ENCODE measurements at regions not wholly inside any gene's neighbourhood (a gene's known extent, or its start where the extent isn't known, plus 50 kb on each side); places are given as distances from the start of the nearest gene placed in this dataset.

- TF ChIP-seq POLR2A (IDR thresholded peaks at IDR 0.05) (no peak), CTCF (IDR thresholded peaks at IDR 0.05) (no peak), EP300 (IDR thresholded peaks at IDR 0.05) (no peak), POLR2AphosphoS5 (IDR thresholded peaks at IDR 0.05) (no peak)
These were observed 276.9 kb downstream of the TLE3 start for GRCh38 chr15:69820819-69821218.

Measured in gastroesophageal sphincter (tissue), 3 donors.